Thyroid gland (tissue), 4 donors: ENCODE measurements at regions not wholly inside any gene's neighbourhood (a gene's known extent, or its start where the extent isn't known, plus 50 kb on each side); places are given as distances from the start of the nearest gene placed in this dataset.

ENCODE experiments used
- DNase-seq, 2 donors: peaks; one replicate each; pipeline ENCODE4 v3.0.0-alpha.2; 2019
- H3K27ac ChIP-seq, 3 donors: fragments of 200-600 bp; sonication (generic); 1 replicate in 2 of 3; 2 replicates in 1 of 3; pipeline ENCODE4 v1.5.1; 2016 to 2019; ENCODE audit warnings: mild to moderate bottlenecking in 1 of 3, moderate library complexity in 1 of 3
- H3K27me3 ChIP-seq: fragments of 200-600 bp; sonication (generic); one replicate; pipeline ENCODE4 v1.5.1; 2019
- H3K36me3 ChIP-seq, 2 donors: fragments of 200-600 bp; sonication (generic); one replicate each; pipeline ENCODE4 v1.5.1; 2016 to 2019
- H3K4me1 ChIP-seq, 2 donors: fragments of 200-600 bp; sonication (generic); one replicate each; pipeline ENCODE4 v1.5.1; 2017 to 2019
- H3K4me3 ChIP-seq, 3 donors: fragments of 200-600 bp; sonication (generic); replicated peaks in 1 of 3; 1 replicate in 2 of 3; 2 replicates in 1 of 3; pipeline ENCODE4 v1.5.1; 2016; ENCODE audit warnings: mild to moderate bottlenecking in 1 of 3
- H3K9me3 ChIP-seq: fragments of 200-600 bp; sonication (generic); one replicate; pipeline ENCODE4 v1.5.1; 2017
- CTCF ChIP-seq, 6 experiments: fragments of 200-600 bp in 3 of 6; fragments of 450-650 bp in 3 of 6; sonication (generic) in 3 of 6; IDR thresholded peaks; one replicate each; pipeline ENCODE4 v1.5.1; 2016 to 2019; ENCODE audit warnings: antibody characterized with exemption in 6 of 6, mild to moderate bottlenecking in 2 of 6, inconsistent platforms in 1 of 6, moderate library complexity in 1 of 6
- POLR2A ChIP-seq, 2 donors: fragments of 450-650 bp; IDR thresholded peaks; one replicate each; pipeline ENCODE4 v1.6.1; 2017; ENCODE audit warnings: antibody characterized with exemption in 2 of 2, mild to moderate bottlenecking in 2 of 2, moderate library complexity in 1 of 2
- WGBS, 2 donors: methylation state at CpG; one replicate each; pipeline ENCODE4 v1.1.5; 2017; 5-methylcytosine and 5-hydroxymethylcytosine counted together
- intact Hi-C: fragments of 100-400 bp; cut with DNase I; formaldehyde crosslinking; loops from one replicate; pipeline ENCODE4 v1.15.1; 2023

- DNase-seq = no peak
- H3K4me3 ChIP-seq = no peak overlapping the region
- no peaks in the 10 kb centered on the region for H3K36me3 ChIP-seq
- 73 to 82% methylated on average over 2 of the region's 2 CpGs for WGBS, 2 donors
- H3K4me1 ChIP-seq = no peaks in the 10 kb centered on the region
- intact Hi-C loops = no loop called here
- no peak overlapping the region for H3K27ac ChIP-seq
- no peaks in the 10 kb centered on the region for H3K27me3 ChIP-seq
- no peaks in the 10 kb centered on the region for H3K9me3 ChIP-seq
- TF ChIP-seq CTCF (IDR thresholded peaks at IDR 0.05) (no peak), POLR2A (IDR thresholded peaks at IDR 0.05) (no peak)
Observed at GRCh38 chr12:91685917-91686316, 459.7 kb downstream of the BTG1 start.

GRCh38 chr12:91681751-91682150 is 463.9 kb downstream of the BTG1 start:
- TF ChIP-seq CTCF (IDR thresholded peaks at IDR 0.05) (no peak), POLR2A (IDR thresholded peaks at IDR 0.05) (no peak)
- no peaks in the 10 kb centered on the region for H3K27me3 ChIP-seq
- WGBS, 2 donors = 90 to 94% methylated on average over 11 of the region's 11 CpGs
- DNase-seq = no peak
- H3K9me3 ChIP-seq = no peaks in the 10 kb centered on the region
- H3K27ac ChIP-seq = no peak overlapping the region
- intact Hi-C loops = no loop called here
- H3K4me3 ChIP-seq = no peak overlapping the region
- H3K36me3 ChIP-seq = no peaks in the 10 kb centered on the region
- no peaks in the 10 kb centered on the region for H3K4me1 ChIP-seq

- WGBS, 2 donors = 88 to 90% methylated on average over 2 of the region's 2 CpGs
- Histone ChIP-seq H3K4me1 (no peaks in the 10 kb centered on the region), H3K36me3 (no peaks in the 10 kb centered on the region), H3K27me3 (no peaks in the 10 kb centered on the region), H3K27ac (no peak overlapping the region), H3K9me3 (no peaks in the 10 kb centered on the region), H3K4me3 (no peak overlapping the region)
- no peak for DNase-seq
- TF ChIP-seq POLR2A (IDR thresholded peaks at IDR 0.05) (no peak), CTCF (IDR thresholded peaks at IDR 0.05) (no peak)
- intact Hi-C loops = no loop called here
Observed at GRCh38 chr12:91680864-91681263, 464.8 kb downstream of the BTG1 start.

- H3K36me3 ChIP-seq = no peaks in the 10 kb centered on the region
- H3K4me1 ChIP-seq = no peaks in the 10 kb centered on the region
- TF ChIP-seq CTCF (IDR thresholded peaks at IDR 0.05) (no peak), POLR2A (IDR thresholded peaks at IDR 0.05) (no peak)
- no peaks in the 10 kb centered on the region for H3K9me3 ChIP-seq
- H3K27ac ChIP-seq = no peak overlapping the region
- DNase-seq = no peak
- H3K27me3 ChIP-seq = no peaks in the 10 kb centered on the region
- no peak overlapping the region for H3K4me3 ChIP-seq
- WGBS, 2 donors = 91 to 98% methylated on average over 1 of the region's 1 CpG
- intact Hi-C loops = no loop called here
Observed at GRCh38 chr12:91677556-91677955, 468.1 kb downstream of the BTG1 start.

GRCh38 chr12:91675401-91675800 is 470.2 kb downstream of the BTG1 start:
- Histone ChIP-seq H3K27ac (no peak overlapping the region), H3K36me3 (no peaks in the 10 kb centered on the region), H3K4me1 (no peaks in the 10 kb centered on the region), H3K4me3 (no peak overlapping the region), H3K9me3 (no peaks in the 10 kb centered on the region), H3K27me3 (no peaks in the 10 kb centered on the region)
- DNase-seq = no peak
- intact Hi-C loops = no loop called here
- whole genome bisulfite sequencing, 2 donors = 75 to 82% methylated on average over 2 of the region's 2 CpGs
- no peak for TF ChIP-seq POLR2A (IDR thresholded peaks at IDR 0.05)

- intact Hi-C loops = no loop called here
- no peak for DNase-seq
Observed at GRCh38 chr12:91672130-91672529, 473.5 kb downstream of the BTG1 start.

More at GRCh38 chr12:91672130-91672529, 473.5 kb downstream of the BTG1 start:
- Histone ChIP-seq H3K4me1 (no peaks in the 10 kb centered on the region), H3K27ac (no peak overlapping the region), H3K4me3 (no peak overlapping the region), H3K27me3 (no peaks in the 10 kb centered on the region), H3K9me3 (no peaks in the 10 kb centered on the region), H3K36me3 (no peaks in the 10 kb centered on the region)
- WGBS, 2 donors = 79 to 84% methylated on average over 1 of the region's 1 CpG
- TF ChIP-seq CTCF (IDR thresholded peaks at IDR 0.05) (no peak), POLR2A (IDR thresholded peaks at IDR 0.05) (no peak)
